ENCODE measurements at regions not wholly inside any gene's neighbourhood (a gene's known extent, or its start where the extent isn't known, plus 50 kb on each side); places are given as distances from the start of the nearest gene placed in this dataset.
"Not testable (repeated sequence)": the region's sequence is repeated elsewhere in the genome, so short reads cannot be mapped to it uniquely, and the experiment has no call there.

DNA sequence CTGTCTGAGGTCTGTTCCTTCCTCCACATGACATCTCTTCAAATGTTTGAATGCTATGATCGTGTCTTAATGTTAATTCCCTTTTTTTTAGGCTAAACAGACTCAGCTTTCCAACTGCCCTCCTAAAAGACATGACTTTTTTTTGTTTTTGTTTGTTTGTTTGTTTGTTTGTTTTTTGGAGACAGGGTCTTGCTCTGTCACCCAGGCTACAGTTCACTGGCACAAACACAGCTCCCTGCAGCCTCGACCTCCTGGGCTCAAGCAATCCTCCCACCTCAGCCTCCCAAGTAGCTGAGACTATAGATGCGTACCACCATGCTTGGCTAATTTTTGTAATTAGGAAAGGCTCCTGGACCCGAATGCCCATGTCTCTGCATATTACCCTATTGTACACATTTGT, 176.5 kb downstream of the ABCA8 start:
- no peak for DNase-seq

DNA sequence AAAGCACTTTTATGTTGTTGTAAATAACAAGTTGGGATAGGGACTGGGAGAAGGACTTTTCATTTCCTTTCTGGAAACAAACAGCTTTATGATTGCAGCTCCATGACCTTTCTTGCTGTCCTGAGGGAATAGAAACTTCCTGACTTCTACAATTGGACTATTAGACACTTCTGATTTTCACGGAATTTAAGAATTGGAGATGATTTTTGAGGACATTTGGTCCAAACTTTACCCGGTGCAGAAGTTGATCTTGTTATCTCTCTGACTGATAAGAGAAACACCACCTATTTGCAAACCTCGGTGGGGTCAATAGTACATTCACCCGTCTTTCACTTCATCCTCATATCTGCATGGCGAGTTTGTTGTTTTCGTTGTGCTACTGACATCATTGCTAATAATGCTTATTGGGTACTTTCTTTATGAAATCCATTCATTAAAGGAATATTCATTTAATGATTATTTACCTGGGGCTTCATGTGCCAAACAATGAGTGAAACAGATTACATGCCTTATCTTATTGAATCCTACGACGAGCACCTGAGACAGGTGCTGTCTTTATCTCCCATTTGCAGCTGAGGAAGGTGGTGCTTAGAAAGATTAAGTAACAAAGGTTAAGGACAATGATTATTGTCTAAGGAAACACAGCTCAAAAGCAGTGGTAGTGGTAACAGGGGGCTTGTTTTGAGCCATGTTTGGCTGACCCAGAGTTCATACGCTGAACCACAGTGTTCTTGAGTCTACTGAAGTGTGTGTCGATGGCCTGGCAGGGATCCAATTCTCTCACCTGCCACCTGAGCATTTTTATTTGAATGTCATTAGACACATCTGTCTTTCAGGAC, 176.9 kb upstream of the FAM20A start:
- DNase-seq: peak; percentile 48

DNA sequence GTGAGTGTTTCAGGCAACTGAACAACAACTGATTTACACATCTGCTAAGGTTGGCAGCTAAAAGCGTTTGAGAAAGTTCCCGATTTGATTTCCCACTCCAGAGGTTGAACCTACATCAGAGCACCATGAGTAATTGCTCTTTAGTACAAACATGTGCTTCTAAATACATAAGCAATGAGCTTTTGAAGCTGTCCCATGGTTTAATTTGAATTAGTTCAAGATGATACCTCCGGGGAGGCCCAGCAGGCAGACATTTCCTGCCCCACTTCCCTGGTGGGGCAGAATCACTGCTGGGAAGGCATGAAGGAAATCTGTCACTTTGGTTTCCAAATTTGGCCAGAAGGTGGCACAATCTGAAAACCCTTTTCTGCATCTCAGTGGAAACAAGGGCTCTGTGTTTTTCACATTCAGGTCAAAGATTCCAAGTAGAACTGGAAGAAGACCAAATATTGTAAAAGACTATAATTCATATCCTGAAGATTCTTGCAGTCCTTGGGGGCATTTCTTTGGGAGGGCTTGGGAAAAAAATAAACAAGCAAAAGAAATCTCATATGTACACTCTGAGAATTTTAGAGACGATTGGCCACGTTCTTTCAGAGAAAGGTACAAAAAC, 176.2 kb upstream of the FAM20A start:
- peak; percentile 12 for DNase-seq

DNA sequence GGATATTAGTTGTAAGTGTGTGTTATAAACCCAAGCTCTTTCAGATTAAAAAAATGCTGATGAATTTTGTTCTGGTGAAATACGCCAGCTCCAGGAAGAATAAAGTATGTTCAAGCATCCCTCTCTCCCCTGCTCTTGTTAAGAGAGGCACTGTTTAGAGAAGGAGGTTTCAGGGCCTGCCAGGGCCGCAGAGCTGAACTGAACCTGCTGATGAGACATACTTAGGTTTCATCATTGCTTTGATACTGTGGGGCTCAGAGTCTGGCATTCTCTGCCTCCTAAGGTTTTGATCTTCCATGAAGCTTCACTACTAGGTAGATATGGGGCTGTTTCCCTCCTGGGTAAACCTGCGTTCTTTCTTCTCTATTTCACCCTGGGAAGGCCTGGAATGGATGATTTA, 175.3 kb upstream of the FAM20A start:
- no peak for DNase-seq

DNA sequence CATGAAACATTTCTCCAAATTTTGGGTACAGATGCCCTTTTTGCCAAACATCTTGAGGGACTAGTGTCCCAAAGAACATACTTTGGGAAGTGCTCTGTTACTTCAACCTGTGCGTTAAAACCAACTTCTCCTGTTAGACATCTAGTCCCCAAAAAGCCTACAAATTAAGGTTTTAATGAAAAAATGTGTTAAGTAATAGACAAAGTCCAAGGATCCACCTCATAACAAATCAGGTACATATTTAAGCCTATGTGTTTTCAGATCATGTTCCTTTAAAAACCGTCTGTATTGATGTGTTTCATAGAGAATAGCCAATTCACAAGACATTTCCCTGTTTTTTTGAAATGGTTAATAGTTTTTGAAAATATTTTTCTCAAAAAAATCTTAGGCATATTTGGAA, 174.8 kb upstream of the FAM20A start:
- DNase-seq: no peak

DNA sequence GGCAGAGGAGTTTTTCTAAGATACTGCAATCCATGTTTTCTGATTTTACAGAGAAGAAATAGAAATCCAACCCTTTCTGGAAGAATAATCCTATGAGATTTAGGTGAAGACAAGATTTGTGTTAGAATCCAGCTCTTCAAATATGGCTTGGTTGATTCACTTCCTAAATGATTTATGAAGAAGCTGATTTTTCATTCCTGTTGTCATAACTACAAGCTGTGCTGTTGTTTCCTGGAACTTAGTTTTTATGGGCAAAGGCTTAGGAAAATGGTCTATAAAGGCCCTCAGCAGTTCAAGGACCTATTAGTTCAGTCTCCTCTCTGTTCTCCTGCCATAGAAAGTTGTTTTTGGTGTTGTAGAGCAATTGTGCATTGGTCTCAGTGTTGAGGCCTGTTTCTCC, 174.2 kb upstream of the FAM20A start:
- no peak for DNase-seq

DNA sequence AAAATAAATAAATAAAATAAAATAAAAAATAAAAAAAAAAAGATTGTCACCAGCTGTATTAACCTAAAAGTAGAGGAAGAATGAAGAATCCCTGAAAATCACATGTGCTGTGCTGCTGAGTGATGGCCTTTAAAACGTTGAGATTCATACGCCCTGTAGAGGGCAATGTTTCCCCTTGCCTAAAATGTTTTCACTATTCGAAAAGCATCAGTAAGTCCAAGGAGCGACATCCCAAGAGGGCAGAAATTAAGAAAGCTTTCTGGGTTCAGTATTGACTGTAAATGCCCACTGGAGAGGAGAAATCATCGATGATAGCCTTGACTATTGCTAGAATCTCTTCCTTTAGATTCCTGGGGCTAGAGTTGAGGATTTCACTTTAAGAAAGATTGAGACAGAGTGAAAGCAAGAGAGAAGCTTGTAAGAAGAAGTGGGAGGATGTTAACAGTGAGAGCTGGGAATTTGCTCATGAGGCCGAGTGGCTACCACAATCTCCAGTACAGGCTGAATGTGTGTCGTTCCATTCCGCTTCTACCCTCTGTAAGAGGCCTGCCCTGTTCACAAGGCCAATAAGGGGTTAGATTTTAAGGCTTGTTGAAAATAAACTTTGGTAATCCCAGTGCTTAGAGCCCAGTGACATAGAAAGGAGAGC, 170.8 kb upstream of the FAM20A start:
- peak; percentile 3 for DNase-seq

DNA sequence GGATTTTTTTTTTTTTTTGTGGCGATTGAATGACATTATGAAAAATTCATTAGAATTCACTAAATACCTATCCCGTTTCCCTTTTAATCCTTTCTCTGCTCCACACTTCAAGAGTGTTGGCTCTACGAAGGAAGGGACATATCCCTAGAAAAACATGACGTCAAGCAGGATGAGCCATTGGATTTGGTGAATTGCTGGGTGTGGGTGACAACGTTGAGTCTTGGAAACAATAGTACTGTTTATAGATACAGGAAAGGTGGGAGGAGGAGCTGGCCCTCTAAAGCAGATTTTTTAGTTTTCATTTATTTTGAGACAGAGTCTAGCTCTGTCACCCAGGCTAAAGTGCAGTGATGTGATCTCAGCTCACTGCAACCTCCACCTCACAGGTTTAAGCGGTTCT, 167.6 kb upstream of the FAM20A start:
- no peak for DNase-seq

DNA sequence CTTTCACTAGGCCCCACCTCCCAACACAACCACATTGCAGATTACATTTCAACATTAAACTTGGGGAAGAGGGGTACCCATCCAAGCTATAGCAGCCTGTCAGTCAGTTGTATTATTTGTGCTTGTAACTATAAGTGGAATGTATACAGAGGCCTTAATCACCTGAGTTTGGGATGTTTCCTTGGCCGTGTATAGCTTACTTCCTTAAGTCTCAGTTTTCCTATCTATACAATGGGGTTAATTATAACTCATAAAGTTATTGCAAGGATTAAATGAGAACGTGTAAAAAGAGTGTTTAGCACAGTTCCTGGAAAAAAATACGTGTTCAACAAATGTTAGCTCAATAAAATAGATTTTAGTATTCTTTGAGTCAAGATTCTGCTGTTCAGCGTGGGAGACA, 165.5 kb upstream of the FAM20A start:
- no peak for DNase-seq

DNA sequence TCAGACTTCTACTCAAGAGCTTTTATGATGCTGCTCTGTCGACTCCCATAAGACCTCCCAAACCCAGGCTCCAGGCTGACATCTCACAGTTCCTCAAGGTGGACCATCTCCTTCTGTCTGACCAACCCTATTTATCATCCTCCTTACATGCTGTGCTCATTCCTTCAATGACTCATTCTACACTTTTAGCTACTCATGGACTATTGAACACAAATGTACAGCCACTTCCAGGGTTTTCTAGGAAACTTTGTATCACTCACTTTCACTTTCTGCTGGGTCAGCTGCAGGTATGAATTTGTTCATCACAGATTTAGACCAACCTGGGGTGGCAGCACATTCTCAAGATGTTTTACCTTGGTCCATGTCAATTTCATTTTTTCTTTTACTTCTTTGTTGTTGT, 162.4 kb upstream of the FAM20A start:
- no peak for DNase-seq

DNA sequence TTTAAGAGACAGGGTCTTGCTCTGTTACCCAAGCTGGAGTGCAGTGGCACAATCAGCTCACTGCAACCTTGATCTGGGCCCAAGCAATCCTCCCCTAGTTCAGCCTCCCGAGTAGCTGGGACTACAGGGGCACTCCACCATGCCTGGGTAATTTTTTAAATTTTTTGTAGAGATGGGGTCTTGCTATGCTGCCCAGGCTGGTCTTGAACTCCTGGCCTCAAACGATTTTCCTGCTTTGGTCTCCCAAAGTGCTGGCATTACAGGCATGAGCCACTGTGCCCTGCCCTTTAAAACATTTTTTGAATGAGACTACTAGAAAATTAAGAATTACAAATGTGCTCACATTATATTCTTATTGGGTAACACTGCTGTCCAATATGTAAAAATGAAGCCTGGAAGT, 161.7 kb upstream of the FAM20A start:
- no peak for DNase-seq

DNA sequence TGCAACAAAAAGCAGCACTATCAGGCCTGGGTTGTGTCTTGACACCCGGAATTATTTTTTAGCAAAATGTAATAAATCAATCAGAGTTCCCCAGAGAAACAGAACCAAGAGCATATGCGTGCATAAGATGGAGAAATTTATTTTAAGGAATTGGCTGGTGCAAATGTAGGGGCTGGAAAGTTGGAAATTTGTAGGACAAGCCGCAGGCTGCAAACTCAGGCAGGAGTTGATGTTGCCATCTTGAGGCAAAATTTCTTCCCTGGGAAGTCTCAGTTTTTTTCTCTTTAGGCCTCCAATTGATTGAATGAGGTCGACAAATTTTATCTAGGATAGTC, 158.9 kb upstream of the FAM20A start:
- no peak for DNase-seq

DNA sequence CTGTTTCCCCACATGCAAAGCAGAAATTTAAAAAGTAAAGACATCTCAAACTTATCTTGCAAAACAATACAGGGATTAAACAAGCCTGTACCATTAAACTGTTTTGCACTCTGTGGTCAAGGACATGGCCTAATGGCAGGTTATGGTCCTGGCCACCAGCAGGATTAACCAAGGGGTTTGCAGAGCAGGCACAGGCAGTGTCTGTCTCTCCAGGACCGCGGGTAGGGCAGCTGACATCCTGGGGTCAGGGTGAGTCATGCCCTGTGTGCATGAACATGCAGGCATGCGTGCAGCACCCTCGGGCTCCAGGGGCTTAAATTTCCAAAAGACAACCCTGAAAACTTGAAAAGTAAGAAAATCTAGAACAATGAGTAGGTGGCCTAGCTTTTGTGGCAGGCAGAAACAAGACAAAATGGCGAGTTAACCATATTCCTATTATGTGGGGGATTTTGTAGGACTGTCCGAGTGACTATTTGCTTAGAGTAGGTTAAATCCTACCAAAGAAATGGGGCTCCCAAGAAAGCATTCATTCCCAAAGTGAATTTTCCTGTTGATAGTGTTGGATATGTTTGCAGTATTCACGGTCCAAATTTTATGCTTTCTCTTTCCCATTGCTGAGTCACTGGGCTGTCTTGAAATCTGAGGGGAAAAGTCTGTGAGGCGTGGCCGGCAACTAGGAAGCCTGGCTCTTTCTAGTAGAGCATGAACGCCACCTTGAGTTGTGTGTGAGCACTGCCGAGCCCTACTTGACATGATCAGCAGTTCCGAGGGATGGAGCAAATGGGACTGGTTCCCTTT, 158.4 kb upstream of the FAM20A start:
- DNase-seq: peak; percentile 49

DNA sequence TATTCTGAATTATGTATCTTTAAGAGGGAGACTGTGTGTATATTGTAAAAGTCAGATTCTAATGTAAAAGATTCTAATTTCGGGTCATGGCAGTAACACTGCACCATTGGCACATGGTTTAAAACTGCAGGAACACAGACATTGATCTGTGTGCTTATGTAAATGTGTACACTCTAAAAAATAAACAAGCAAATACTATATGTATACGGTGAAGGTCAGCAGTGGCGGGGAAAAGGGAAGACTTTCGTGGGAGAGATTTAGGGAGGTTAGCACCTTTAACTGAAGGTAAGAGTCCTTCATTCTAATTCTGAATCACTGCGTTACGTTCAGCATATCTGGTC, 157.8 kb upstream of the FAM20A start:
- DNase-seq: no peak

DNA sequence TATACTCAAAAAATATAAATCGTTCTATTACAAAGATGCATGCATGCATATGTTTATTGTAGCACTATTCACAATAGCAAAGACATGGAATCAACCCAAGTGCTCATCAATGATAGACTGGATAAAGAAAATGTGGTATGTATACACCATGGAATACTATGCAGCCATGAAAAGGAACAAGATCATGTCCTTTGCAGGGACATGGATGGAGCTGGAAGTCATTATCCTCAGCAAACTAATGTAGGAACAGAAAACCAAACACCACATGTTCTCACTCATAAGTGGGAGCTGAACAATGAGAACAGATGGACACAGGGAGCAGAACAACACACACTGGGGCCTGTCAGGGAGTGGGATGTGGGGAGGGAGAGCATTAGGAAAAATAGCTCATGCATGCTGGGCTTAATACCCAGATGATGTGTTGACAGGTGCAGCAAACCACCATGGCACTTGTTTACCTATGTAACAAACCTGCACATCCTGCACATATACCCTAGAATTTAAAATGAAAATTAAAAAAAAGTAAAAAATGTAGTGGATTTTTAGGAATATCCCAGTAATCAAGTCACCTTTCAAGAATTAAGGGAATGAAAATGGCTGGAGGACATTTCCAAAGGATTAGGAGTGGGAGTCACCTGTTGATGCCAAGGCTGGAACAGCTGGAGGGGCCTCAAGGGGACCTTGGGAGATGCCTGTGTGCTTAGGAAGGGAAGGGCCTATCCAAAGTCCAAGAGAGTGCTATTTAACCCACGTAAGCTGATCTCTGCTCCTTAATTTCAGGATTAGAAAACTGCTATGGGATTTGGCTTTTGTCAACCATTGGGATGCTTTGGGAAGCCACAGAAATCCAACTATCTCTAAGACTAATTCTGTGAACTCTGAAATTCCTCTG, 156.9 kb upstream of the FAM20A start:
- DNase-seq: not testable (repeated sequence)

DNA sequence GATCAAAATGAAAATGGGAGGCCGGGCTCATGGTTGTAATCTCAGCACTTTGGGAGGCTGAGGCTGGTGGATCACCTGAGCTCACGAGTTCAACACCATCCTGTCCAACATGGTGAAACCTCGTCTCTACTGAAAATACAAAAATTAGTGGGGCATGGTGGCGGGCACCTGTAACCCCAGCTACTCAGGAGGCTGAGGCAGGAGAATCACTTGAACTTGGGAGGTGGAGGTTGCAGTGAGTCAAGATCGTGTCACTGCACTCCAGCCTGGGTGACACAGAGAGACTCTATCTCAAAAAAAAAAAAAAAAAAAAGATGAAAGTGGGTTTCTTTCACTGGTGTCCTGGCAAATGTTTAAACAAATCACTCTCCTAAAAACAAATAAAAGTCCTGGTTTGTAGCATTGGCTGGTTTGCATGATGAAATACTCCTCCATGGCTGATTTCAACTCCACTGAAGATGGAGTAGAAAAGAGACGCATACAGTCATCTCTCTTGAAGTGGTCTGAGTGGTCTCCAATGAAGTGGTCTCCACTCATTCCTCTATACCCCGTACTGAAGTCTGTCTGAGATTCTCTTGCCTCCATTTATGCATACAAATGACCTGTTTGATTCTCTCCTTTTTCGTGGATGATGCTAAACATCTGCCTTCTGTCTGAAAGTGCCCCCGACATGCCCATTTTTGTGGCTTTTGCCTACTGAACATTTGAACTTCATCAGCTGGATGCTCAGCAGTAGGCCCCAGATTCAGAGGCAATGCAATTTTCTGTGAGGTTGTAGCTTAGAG, 153.0 kb upstream of the FAM20A start:
- no peak for DNase-seq

DNA sequence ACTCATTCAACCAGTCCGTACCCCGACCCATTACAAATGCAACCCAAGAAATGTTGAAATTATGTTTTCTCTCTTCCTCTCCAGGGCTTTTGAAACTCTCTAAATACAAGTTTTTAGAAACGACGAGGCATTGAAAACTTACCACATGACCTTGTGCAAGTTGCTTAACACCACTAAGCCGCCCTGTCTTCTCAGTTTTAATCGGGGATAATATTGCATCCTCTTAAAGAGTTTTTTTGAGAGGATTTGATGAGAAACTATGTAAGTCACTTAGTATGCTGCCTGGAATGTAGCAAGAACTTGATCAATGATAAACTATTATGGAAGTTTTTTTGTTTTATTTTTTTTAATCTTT, 149.0 kb upstream of the FAM20A start:
- DNase-seq: no peak

DNA sequence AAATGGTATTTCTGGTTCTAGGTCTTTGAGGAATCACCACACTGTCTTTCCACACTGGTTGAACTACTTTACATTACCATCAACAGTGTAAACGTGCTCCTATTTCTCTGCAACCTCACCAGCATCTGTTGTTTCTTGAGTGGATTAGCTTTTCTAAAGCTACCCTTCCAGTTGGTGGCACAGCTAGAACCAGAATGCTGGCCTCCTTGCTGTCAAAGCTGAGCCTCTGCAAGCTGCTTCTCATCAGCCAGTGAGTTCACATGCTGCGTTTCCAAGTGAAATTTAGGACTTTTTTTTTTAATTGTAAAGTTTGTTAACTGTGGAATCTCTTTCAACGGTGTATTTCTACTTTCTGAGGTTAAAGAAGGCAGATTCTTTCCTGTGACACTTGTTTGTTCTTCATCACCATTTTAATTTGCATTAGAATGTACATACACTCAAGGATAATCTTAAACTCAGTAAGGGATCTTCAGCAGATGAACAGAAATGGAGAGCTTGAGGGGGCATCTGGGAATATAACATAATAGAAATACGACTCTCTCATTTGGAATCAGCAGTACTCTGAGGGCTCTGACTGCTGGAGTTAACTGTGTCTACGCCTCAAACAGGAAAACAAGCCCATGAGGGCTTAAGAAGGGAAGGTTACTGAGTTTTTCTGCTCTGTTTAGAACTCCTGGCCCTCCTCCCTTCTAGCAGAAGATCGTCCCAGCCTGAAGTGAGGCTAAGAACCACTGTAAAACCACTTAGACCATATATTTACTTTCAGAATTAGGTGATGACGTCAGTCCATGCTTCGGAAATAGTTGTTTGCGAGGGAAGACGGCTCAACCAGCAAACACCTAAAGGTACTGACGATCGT, 148.4 kb upstream of the FAM20A start:
- DNase-seq: no peak

DNA sequence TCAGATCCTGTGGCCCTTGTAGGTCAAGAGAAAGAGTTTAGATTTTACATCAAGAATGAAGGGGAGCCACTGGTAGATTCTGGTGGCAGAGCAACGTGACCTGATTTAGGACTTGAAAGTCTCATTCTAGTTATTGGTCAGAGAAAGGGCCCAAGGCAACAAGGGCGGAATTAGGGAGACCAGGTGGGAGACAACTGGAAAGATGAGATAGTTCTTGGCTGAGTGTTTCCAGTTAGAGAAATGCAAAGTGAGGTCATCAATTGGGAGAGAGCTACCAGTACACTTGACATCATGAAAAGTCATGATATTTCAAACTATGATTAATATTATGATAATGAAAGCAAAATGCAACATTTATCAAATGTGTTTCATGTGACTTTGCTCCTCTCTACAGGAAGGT, 147.2 kb upstream of the FAM20A start:
- DNase-seq: no peak

DNA sequence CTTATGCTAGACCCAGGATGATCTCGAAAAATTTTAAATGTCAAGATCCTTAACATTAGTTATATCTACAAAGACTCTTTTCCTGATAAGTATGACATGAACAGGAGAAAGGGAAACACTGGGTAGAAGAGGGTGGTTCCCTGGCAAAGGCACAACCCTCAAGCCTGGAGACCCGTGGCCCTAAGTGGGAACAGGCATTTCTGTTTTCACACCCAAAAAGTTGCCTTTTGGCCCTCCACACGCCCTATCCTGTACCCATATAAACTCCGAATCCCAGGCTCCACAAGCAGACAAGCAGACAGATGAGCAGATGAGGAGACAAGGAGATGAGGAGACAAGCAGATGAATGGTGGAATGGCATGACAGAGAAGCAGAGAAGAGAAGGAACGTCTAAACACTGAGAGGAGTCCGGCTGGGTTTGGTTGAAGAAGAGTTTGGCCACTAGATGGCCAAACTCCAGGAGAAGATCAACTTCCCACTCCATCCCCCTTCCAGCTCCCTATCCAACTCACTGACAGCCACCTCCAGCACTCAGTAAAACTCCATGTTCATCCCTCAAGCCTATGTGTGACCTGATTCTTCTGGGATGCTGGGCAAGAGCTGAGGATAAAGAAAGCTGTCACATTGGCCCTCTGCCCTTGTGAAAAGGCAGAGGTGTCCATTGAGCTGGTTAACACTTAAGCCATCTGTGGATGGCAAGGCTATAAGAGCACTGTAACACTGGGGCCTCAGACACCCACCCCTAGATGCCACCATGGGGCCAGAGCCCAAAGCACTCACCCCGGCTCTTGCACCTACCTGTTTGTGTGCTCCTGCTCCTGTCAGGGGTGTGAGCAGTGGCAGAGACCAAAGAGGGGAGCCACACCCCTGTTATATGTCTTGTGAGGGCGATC, 139.6 kb upstream of the FAM20A start:
- no peak for DNase-seq
